SKM-1 treated with dmso at 0.1 percent for 144 hours (cell line): ENCODE measurements at regions not wholly inside any gene's neighbourhood (a gene's known extent, or its start where the extent isn't known, plus 50 kb on each side); places are given as distances from the start of the nearest gene placed in this dataset.
"Not testable (repeated sequence)": the region's sequence is repeated elsewhere in the genome, so short reads cannot be mapped to it uniquely, and the experiment has no call there.

Experiments
- DNase-seq: peaks from one replicate; lab custom pipeline; 2025; ENCODE audit not compliant: unreplicated experiment; lab: John Stamatoyannopoulos, UW

- DNase-seq = no peak
Observed at GRCh38 chr7:89770161-89770560, 384.1 kb upstream of the STEAP1 start.

- no peak for DNase-seq
Observed at GRCh38 chr7:89771003-89771636, 383.1 kb upstream of the STEAP1 start.

- DNase-seq = no peak
Observed at GRCh38 chr7:89772276-89772675, 382.0 kb upstream of the STEAP1 start.

GRCh38 chr7:89773611-89774010, 380.7 kb upstream of the STEAP1 start:
- no peak for DNase-seq

GRCh38 chr7:89775459-89775858, 378.8 kb upstream of the STEAP1 start:
- no peak for DNase-seq

- no peak for DNase-seq
Observed at GRCh38 chr7:89776980-89777379, 377.3 kb upstream of the STEAP1 start.

- DNase-seq = no peak
Observed at GRCh38 chr7:89777499-89777898, 376.8 kb upstream of the STEAP1 start.

GRCh38 chr7:89780291-89780690, 374.0 kb upstream of the STEAP1 start:
- DNase-seq = no peak

GRCh38 chr7:89796481-89796880, 357.8 kb upstream of the STEAP1 start:
- DNase-seq = no peak

GRCh38 chr7:89797965-89798598, 356.2 kb upstream of the STEAP1 start:
- no peak for DNase-seq

- no peak for DNase-seq
Observed at GRCh38 chr7:89798599-89798996, 355.7 kb upstream of the STEAP1 start.

- no peak for DNase-seq
Observed at GRCh38 chr7:89800761-89801160, 353.5 kb upstream of the STEAP1 start.

GRCh38 chr7:89809291-89809690, 345.0 kb upstream of the STEAP1 start:
- DNase-seq = no peak

GRCh38 chr7:89813081-89813480, 341.2 kb upstream of the STEAP1 start:
- no peak for DNase-seq

GRCh38 chr7:89826121-89826520, 328.1 kb upstream of the STEAP1 start:
- DNase-seq = no peak

- DNase-seq = no peak
Observed at GRCh38 chr7:89826557-89826956, 327.7 kb upstream of the STEAP1 start.

GRCh38 chr7:89837515-89837914, 316.8 kb upstream of the STEAP1 start:
- no peak for DNase-seq

- no peak for DNase-seq
Observed at GRCh38 chr7:89839329-89839728, 314.9 kb upstream of the STEAP1 start.

GRCh38 chr7:89845952-89846351, 308.3 kb upstream of the STEAP1 start:
- DNase-seq = no peak

- no peak for DNase-seq
Observed at GRCh38 chr7:89849052-89849451, 305.2 kb upstream of the STEAP1 start.

GRCh38 chr7:89857053-89857452, 297.2 kb upstream of the STEAP1 start:
- DNase-seq = not testable (repeated sequence)

GRCh38 chr7:89857767-89858166, 296.5 kb upstream of the STEAP1 start:
- DNase-seq = no peak

- no peak for DNase-seq
Observed at GRCh38 chr7:89887489-89887888, 266.8 kb upstream of the STEAP1 start.
